Testis (tissue), 2 donors: ENCODE measurements at regions not wholly inside any gene's neighbourhood (a gene's known extent, or its start where the extent isn't known, plus 50 kb on each side); places are given as distances from the start of the nearest gene placed in this dataset.

Source experiments
- CTCF ChIP-seq, 3 experiments: fragments of 450-650 bp in 2 of 3; fragments of 200-600 bp in 1 of 3; sonication (generic) in 1 of 3; IDR thresholded peaks; one replicate each; pipeline ENCODE4 v1.5.1; 2016 to 2019; ENCODE audit warnings: antibody characterized with exemption in 3 of 3, mild to moderate bottlenecking in 2 of 3, moderate library complexity in 1 of 3
- POLR2A ChIP-seq: fragments of 450-650 bp; IDR thresholded peaks from one replicate; pipeline ENCODE4 v1.6.1; 2017; ENCODE audit warnings: antibody characterized with exemption, mild to moderate bottlenecking, moderate library complexity

- TF ChIP-seq CTCF (IDR thresholded peaks at IDR 0.05): no peak
- no peak for TF ChIP-seq POLR2A
These were observed 204.4 kb upstream of the ANO5 start for GRCh38 chr11:21988477-21988876.
